ENCODE measurements at regions not wholly inside any gene's neighbourhood (a gene's known extent, or its start where the extent isn't known, plus 50 kb on each side); places are given as distances from the start of the nearest gene placed in this dataset.

DNA sequence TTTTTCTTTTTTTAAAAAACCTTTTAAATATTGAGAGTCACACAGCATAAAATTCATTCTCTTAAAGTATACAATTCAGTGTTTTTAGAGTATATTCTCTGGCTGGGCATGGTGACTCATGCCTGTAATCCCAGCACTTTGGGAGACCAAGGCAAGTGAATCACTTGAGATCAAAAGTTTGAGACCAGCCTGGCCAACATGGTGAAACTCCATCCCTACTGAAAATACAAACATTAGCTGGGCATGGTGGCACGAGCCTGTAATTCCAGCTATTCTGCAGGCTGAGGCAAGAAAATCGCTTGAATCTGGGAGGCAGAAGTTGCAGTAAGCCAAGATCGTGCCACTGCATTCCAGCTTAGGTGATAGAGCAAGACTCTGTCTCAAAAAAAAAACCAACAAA lies 68.4 kb upstream of the BCAT1 start:
- no peak for TF ChIP-seq CREB1 (CRISPR knock-in tag; IDR thresholded peaks at IDR 0.05; ENCODE audit: low read depth)
- no peak for TF ChIP-seq ZNF114 (CRISPR knock-in tag; IDR thresholded peaks at IDR 0.05)
- TF ChIP-seq ETS1 (IDR thresholded peaks at IDR 0.05): no peak
- no peak for TF ChIP-seq EZH2 (IDR thresholded peaks at IDR 0.05; ENCODE audit: low read depth, unreplicated experiment)
- TF ChIP-seq ZNF331 (CRISPR knock-in tag; IDR thresholded peaks at IDR 0.05; ENCODE audit: low read depth): no peak
- no peak for TF ChIP-seq POLR2AphosphoS5 (IDR thresholded peaks at IDR 0.05; ENCODE audit: low read depth)
- TF ChIP-seq STAT1 (IDR thresholded peaks at IDR 0.05; ENCODE audit: unreplicated experiment): no peak
- no peak for TF ChIP-seq ZNF462 (CRISPR knock-in tag; IDR thresholded peaks at IDR 0.05)
- TF ChIP-seq CTCF (conservative IDR thresholded peaks at IDR 0.05; ENCODE audit: low read depth in 2 of 2): no peak
- no peak for TF ChIP-seq NANOG (IDR thresholded peaks at IDR 0.05; ENCODE audit: borderline replicate concordance)
- no peak for TF ChIP-seq EZH2phosphoT487 (IDR thresholded peaks at IDR 0.05; ENCODE audit: unreplicated experiment)
- TF ChIP-seq JUNB (IDR thresholded peaks at IDR 0.05; ENCODE audit: unreplicated experiment): no peak
- TF ChIP-seq, protein P1, sequence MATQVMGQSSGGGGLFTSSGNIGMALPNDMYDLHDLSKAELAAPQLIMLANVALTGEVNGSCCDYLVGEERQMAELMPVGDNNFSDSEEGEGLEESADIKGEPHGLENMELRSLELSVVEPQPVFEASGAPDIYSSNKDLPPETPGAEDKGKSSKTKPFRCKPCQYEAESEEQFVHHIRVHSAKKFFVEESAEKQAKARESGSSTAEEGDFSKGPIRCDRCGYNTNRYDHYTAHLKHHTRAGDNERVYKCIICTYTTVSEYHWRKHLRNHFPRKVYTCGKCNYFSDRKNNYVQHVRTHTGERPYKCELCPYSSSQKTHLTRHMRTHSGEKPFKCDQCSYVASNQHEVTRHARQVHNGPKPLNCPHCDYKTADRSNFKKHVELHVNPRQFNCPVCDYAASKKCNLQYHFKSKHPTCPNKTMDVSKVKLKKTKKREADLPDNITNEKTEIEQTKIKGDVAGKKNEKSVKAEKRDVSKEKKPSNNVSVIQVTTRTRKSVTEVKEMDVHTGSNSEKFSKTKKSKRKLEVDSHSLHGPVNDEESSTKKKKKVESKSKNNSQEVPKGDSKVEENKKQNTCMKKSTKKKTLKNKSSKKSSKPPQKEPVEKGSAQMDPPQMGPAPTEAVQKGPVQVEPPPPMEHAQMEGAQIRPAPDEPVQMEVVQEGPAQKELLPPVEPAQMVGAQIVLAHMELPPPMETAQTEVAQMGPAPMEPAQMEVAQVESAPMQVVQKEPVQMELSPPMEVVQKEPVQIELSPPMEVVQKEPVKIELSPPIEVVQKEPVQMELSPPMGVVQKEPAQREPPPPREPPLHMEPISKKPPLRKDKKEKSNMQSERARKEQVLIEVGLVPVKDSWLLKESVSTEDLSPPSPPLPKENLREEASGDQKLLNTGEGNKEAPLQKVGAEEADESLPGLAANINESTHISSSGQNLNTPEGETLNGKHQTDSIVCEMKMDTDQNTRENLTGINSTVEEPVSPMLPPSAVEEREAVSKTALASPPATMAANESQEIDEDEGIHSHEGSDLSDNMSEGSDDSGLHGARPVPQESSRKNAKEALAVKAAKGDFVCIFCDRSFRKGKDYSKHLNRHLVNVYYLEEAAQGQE (IDR thresholded peaks at IDR 0.05; ENCODE audit: unreplicated experiment): no peak
- no peak overlapping the region for H2AFZ ChIP-seq
- no peak overlapping the region for H3K27ac Mint-ChIP-seq

More for the DNA sequence above, 68.4 kb upstream of the BCAT1 start:
- Histone ChIP-seq H3K4me2 (no peak overlapping the region), H3K79me2 (replicated peaks; ENCODE audit: insufficient read depth) (no peaks in the 10 kb centered on the region), H4K20me1 (replicated peaks; ENCODE audit: insufficient read depth) (no peaks in the 10 kb centered on the region), H3K27ac (ENCODE audit: low read depth) (no peak overlapping the region), H3K9me2 (ENCODE audit: insufficient read depth) (no peaks in the 10 kb centered on the region; the same call in 1 of the 2 replicates), H3K4me1 (ENCODE audit: insufficient read depth) (no peaks in the 10 kb centered on the region), H3K27me3 (ENCODE audit: insufficient read depth) (no peaks in the 10 kb centered on the region), H3K36me3 (ENCODE audit: insufficient read depth) (no peaks in the 10 kb centered on the region), H3F3A (replicated peaks; ENCODE audit: low read depth) (no peaks in the 10 kb centered on the region), H3K4me3 (no peak overlapping the region)
- ATAC-seq (no peak), DNase-seq (ENCODE audit: low spot score) (no peak)
- Mint-ChIP-seq H3K4me1 (no peaks in the 10 kb centered on the region), H3K27me3 (ENCODE audit: insufficient read depth, low read depth, poor library complexity) (peaks cover 12% of the 10 kb centered on the region), H3K9me3 (peaks cover 5% of the 10 kb centered on the region; the same call in 1 of the 3 replicates), H3K4me3 (no peak overlapping the region), H3K36me3 (ENCODE audit: low read depth) (no peaks in the 10 kb centered on the region; the same call in 2 of the 3 replicates)

Measured in GM23338 (cell line).